Islet of Langerhans (tissue), 1 donor: ENCODE measurements at regions not wholly inside any gene's neighbourhood (a gene's known extent, or its start where the extent isn't known, plus 50 kb on each side); places are given as distances from the start of the nearest gene placed in this dataset.
"Not testable (repeated sequence)": the region's sequence is repeated elsewhere in the genome, so short reads cannot be mapped to it uniquely, and the experiment has no call there.

ENCODE experiments used
- FAIRE-seq: peaks from one replicate; lab custom pipeline; 2011; peaks lifted over from hg19 to GRCh38; lab: Jason Lieb, UNC

- FAIRE-seq = no peak
Observed at GRCh38 chr2:186093174-186093573, 354.6 kb downstream of the FSIP2 start.

GRCh38 chr2:186098821-186099220, 360.2 kb downstream of the FSIP2 start:
- no peak for FAIRE-seq

GRCh38 chr2:186099826-186100225, 361.2 kb downstream of the FSIP2 start:
- no peak for FAIRE-seq

GRCh38 chr2:186100636-186101035, 362.0 kb downstream of the FSIP2 start:
- FAIRE-seq = no peak

GRCh38 chr2:186101616-186102015, 363.0 kb downstream of the FSIP2 start:
- no peak for FAIRE-seq

- no peak for FAIRE-seq
Observed at GRCh38 chr2:186103276-186103675, 364.7 kb downstream of the FSIP2 start.

GRCh38 chr2:186105016-186105724, 366.6 kb downstream of the FSIP2 start:
- FAIRE-seq = no peak

- no peak for FAIRE-seq
Observed at GRCh38 chr2:186108470-186108869, 369.9 kb downstream of the FSIP2 start.

- no peak for FAIRE-seq
Observed at GRCh38 chr2:186113284-186113683, 372.8 kb upstream of the ZC3H15 start.

GRCh38 chr2:186125156-186125555, 360.9 kb upstream of the ZC3H15 start:
- no peak for FAIRE-seq

- FAIRE-seq = no peak
Observed at GRCh38 chr2:186125625-186126024, 360.4 kb upstream of the ZC3H15 start.

- no peak for FAIRE-seq
Observed at GRCh38 chr2:186126181-186126580, 359.9 kb upstream of the ZC3H15 start.

GRCh38 chr2:186129767-186130581, 356.1 kb upstream of the ZC3H15 start:
- no peak for FAIRE-seq

GRCh38 chr2:186130748-186131641, 355.1 kb upstream of the ZC3H15 start:
- FAIRE-seq = no peak

GRCh38 chr2:186135686-186136085, 350.4 kb upstream of the ZC3H15 start:
- no peak for FAIRE-seq

GRCh38 chr2:186136860-186137259, 349.2 kb upstream of the ZC3H15 start:
- no peak for FAIRE-seq

- FAIRE-seq = no peak
Observed at GRCh38 chr2:186138845-186139244, 347.2 kb upstream of the ZC3H15 start.

- no peak for FAIRE-seq
Observed at GRCh38 chr2:186159101-186159500, 327.0 kb upstream of the ZC3H15 start.

- FAIRE-seq = no peak
Observed at GRCh38 chr2:186164325-186164724, 321.7 kb upstream of the ZC3H15 start.

- FAIRE-seq = no peak
Observed at GRCh38 chr2:186170693-186171092, 315.4 kb upstream of the ZC3H15 start.

GRCh38 chr2:186181625-186182024, 304.4 kb upstream of the ZC3H15 start:
- FAIRE-seq = no peak

- FAIRE-seq = not testable (repeated sequence)
Observed at GRCh38 chr2:186182366-186182765, 303.7 kb upstream of the ZC3H15 start.

- no peak for FAIRE-seq
Observed at GRCh38 chr2:186183406-186183805, 302.7 kb upstream of the ZC3H15 start.
